ENCODE measurements at regions not wholly inside any gene's neighbourhood (a gene's known extent, or its start where the extent isn't known, plus 50 kb on each side); places are given as distances from the start of the nearest gene placed in this dataset.

GRCh38 chr1:73026114-73026513, 743.8 kb upstream of the NEGR1 start:
- Histone ChIP-seq H3K36me3 (ENCODE audit: control insufficient read depth in 1 of 2, insufficient read depth in 2 of 2, low read length in 2 of 2) (no peaks in the 10 kb centered on the region), H3K79me2 (ENCODE audit: control insufficient read depth, insufficient read depth, low read length, poor library complexity) (no peaks in the 10 kb centered on the region), H4K8ac (ENCODE audit: low read depth, low read length) (no peak overlapping the region), H3K4me2 (ENCODE audit: low read length) (no peak overlapping the region), H2BK12ac (ENCODE audit: low read length) (no peak overlapping the region), H3K4me3 (ENCODE audit: low read depth, low read length) (no peak overlapping the region), H3K9ac (ENCODE audit: low read length) (no peak overlapping the region), H3K14ac (ENCODE audit: low read length) (no peak overlapping the region), H3K27ac (ENCODE audit: low read depth, low read length) (no peak overlapping the region), H4K12ac (ENCODE audit: low read depth, low read length) (no peak overlapping the region), H3K18ac (ENCODE audit: low read length) (no peak overlapping the region), H2AFZ (ENCODE audit: insufficient read depth, low read length, poor library complexity) (no peak overlapping the region), H3K4ac (ENCODE audit: low read depth, low read length) (no peak overlapping the region), H2BK120ac (ENCODE audit: insufficient read depth, low read length, poor library complexity) (no peak overlapping the region), H3K23ac (ENCODE audit: low read length) (no peak overlapping the region), H3K27me3 (ENCODE audit: insufficient read depth, low read length) (no peaks in the 10 kb centered on the region), H3K4me1 (ENCODE audit: control insufficient read depth in 1 of 2, insufficient read depth in 2 of 2, low read length in 2 of 2) (no peaks in the 10 kb centered on the region), H3K79me1 (ENCODE audit: low read length) (no peaks in the 10 kb centered on the region), H2BK5ac (ENCODE audit: low read depth, low read length, poor library complexity) (no peak overlapping the region), H3K9me3 (ENCODE audit: insufficient read depth, low read depth, low read length) (no peaks in the 10 kb centered on the region), H2AK5ac (ENCODE audit: low read length) (no peak overlapping the region), H4K91ac (ENCODE audit: low read depth, low read length) (no peak overlapping the region)
- DNase-seq, result no peak
- no CpG with 5 or more reads among the region's 4 CpGs for WGBS (ENCODE audit: extremely low coverage, insufficient coverage, insufficient read length)

GRCh38 chr1:73009938-73010337, 727.6 kb upstream of the NEGR1 start:
- Histone ChIP-seq H4K91ac (ENCODE audit: low read depth, low read length) (no peak overlapping the region), H3K4me1 (ENCODE audit: control insufficient read depth in 1 of 2, insufficient read depth in 2 of 2, low read length in 2 of 2) (no peaks in the 10 kb centered on the region), H2AFZ (ENCODE audit: insufficient read depth, low read length, poor library complexity) (no peak overlapping the region), H3K14ac (ENCODE audit: low read length) (no peak overlapping the region), H2BK12ac (ENCODE audit: low read length) (no peak overlapping the region), H3K4me3 (ENCODE audit: low read depth, low read length) (no peak overlapping the region), H3K27ac (ENCODE audit: low read depth, low read length) (no peak overlapping the region), H3K79me1 (ENCODE audit: low read length) (no peaks in the 10 kb centered on the region), H3K18ac (ENCODE audit: low read length) (no peak overlapping the region), H4K12ac (ENCODE audit: low read depth, low read length) (no peak overlapping the region), H3K27me3 (ENCODE audit: insufficient read depth, low read length) (no peaks in the 10 kb centered on the region), H2AK5ac (ENCODE audit: low read length) (no peak overlapping the region), H3K4me2 (ENCODE audit: low read length) (no peak overlapping the region), H3K4ac (ENCODE audit: low read depth, low read length) (no peak overlapping the region), H2BK120ac (ENCODE audit: insufficient read depth, low read length, poor library complexity) (no peak overlapping the region), H3K36me3 (ENCODE audit: control insufficient read depth in 1 of 2, insufficient read depth in 2 of 2, low read length in 2 of 2) (no peaks in the 10 kb centered on the region), H4K8ac (ENCODE audit: low read depth, low read length) (no peak overlapping the region), H2BK5ac (ENCODE audit: low read depth, low read length, poor library complexity) (no peak overlapping the region), H3K9me3 (ENCODE audit: insufficient read depth, low read depth, low read length) (no peaks in the 10 kb centered on the region), H3K9ac (ENCODE audit: low read length) (no peak overlapping the region), H3K23ac (ENCODE audit: low read length) (no peak overlapping the region), H3K79me2 (ENCODE audit: control insufficient read depth, insufficient read depth, low read length, poor library complexity) (no peaks in the 10 kb centered on the region)
- no CpG with 5 or more reads among the region's 1 CpG for WGBS (ENCODE audit: extremely low coverage, insufficient coverage, insufficient read length)
- no peak for DNase-seq

- no peak overlapping the region for H2AK5ac ChIP-seq (ENCODE audit: low read length)
- no peaks in the 10 kb centered on the region for H3K9me3 ChIP-seq (ENCODE audit: insufficient read depth, low read depth, low read length)
- no peak overlapping the region for H3K23ac ChIP-seq (ENCODE audit: low read length)
- H3K79me1 ChIP-seq (ENCODE audit: low read length), result no peaks in the 10 kb centered on the region
- no peak overlapping the region for H4K8ac ChIP-seq (ENCODE audit: low read depth, low read length)
- no peak overlapping the region for H3K14ac ChIP-seq (ENCODE audit: low read length)
- no peak overlapping the region for H4K91ac ChIP-seq (ENCODE audit: low read depth, low read length)
- H3K27ac ChIP-seq (ENCODE audit: low read depth, low read length), result no peak overlapping the region
- no peak overlapping the region for H3K4me3 ChIP-seq (ENCODE audit: low read depth, low read length)
- no peak overlapping the region for H2AFZ ChIP-seq (ENCODE audit: insufficient read depth, low read length, poor library complexity)
- no peak overlapping the region for H3K4ac ChIP-seq (ENCODE audit: low read depth, low read length)
- no CpG with 5 or more reads among the region's 1 CpG for WGBS (ENCODE audit: extremely low coverage, insufficient coverage, insufficient read length)
- no peak for DNase-seq
- H3K18ac ChIP-seq (ENCODE audit: low read length), result no peak overlapping the region
- no peak overlapping the region for H2BK5ac ChIP-seq (ENCODE audit: low read depth, low read length, poor library complexity)
- no peak overlapping the region for H3K4me2 ChIP-seq (ENCODE audit: low read length)
- H2BK12ac ChIP-seq (ENCODE audit: low read length), result no peak overlapping the region
- no peak overlapping the region for H2BK120ac ChIP-seq (ENCODE audit: insufficient read depth, low read length, poor library complexity)
- no peaks in the 10 kb centered on the region for H3K4me1 ChIP-seq (ENCODE audit: control insufficient read depth in 1 of 2, insufficient read depth in 2 of 2, low read length in 2 of 2)
- no peak overlapping the region for H3K9ac ChIP-seq (ENCODE audit: low read length)
- H3K27me3 ChIP-seq (ENCODE audit: insufficient read depth, low read length), result no peaks in the 10 kb centered on the region
- no peaks in the 10 kb centered on the region for H3K79me2 ChIP-seq (ENCODE audit: control insufficient read depth, insufficient read depth, low read length, poor library complexity)
- H4K12ac ChIP-seq (ENCODE audit: low read depth, low read length), result no peak overlapping the region
- H3K36me3 ChIP-seq (ENCODE audit: control insufficient read depth in 1 of 2, insufficient read depth in 2 of 2, low read length in 2 of 2), result no peaks in the 10 kb centered on the region
Measured at GRCh38 chr1:73009311-73009710, 727.0 kb upstream of the NEGR1 start.

- H4K8ac ChIP-seq (ENCODE audit: low read depth, low read length), result no peak overlapping the region
- H3K14ac ChIP-seq (ENCODE audit: low read length), result no peak overlapping the region
- H3K18ac ChIP-seq (ENCODE audit: low read length), result no peak overlapping the region
- no peak overlapping the region for H3K4ac ChIP-seq (ENCODE audit: low read depth, low read length)
- no peaks in the 10 kb centered on the region for H3K27me3 ChIP-seq (ENCODE audit: insufficient read depth, low read length)
- H3K9me3 ChIP-seq (ENCODE audit: insufficient read depth, low read depth, low read length), result no peaks in the 10 kb centered on the region
- no peaks in the 10 kb centered on the region for H3K36me3 ChIP-seq (ENCODE audit: control insufficient read depth in 1 of 2, insufficient read depth in 2 of 2, low read length in 2 of 2)
- H3K79me1 ChIP-seq (ENCODE audit: low read length), result no peaks in the 10 kb centered on the region
- H3K9ac ChIP-seq (ENCODE audit: low read length), result no peak overlapping the region
- H2BK5ac ChIP-seq (ENCODE audit: low read depth, low read length, poor library complexity), result no peak overlapping the region
- no peak overlapping the region for H3K27ac ChIP-seq (ENCODE audit: low read depth, low read length)
- no peak overlapping the region for H2AK5ac ChIP-seq (ENCODE audit: low read length)
- no peaks in the 10 kb centered on the region for H3K79me2 ChIP-seq (ENCODE audit: control insufficient read depth, insufficient read depth, low read length, poor library complexity)
- DNase-seq, result no peak
- no peak overlapping the region for H4K12ac ChIP-seq (ENCODE audit: low read depth, low read length)
- H2BK120ac ChIP-seq (ENCODE audit: insufficient read depth, low read length, poor library complexity), result no peak overlapping the region
- H3K23ac ChIP-seq (ENCODE audit: low read length), result no peak overlapping the region
- H3K4me1 ChIP-seq (ENCODE audit: control insufficient read depth in 1 of 2, insufficient read depth in 2 of 2, low read length in 2 of 2), result no peaks in the 10 kb centered on the region
- no peak overlapping the region for H3K4me2 ChIP-seq (ENCODE audit: low read length)
- H2AFZ ChIP-seq (ENCODE audit: insufficient read depth, low read length, poor library complexity), result no peak overlapping the region
- no peak overlapping the region for H3K4me3 ChIP-seq (ENCODE audit: low read depth, low read length)
- no CpG with 5 or more reads among the region's 4 CpGs for WGBS (ENCODE audit: extremely low coverage, insufficient coverage, insufficient read length)
- no peak overlapping the region for H4K91ac ChIP-seq (ENCODE audit: low read depth, low read length)
- no peak overlapping the region for H2BK12ac ChIP-seq (ENCODE audit: low read length)
Measured at GRCh38 chr1:72997624-72998023, 715.3 kb upstream of the NEGR1 start.
